OCI-LY3 (cell line): ENCODE measurements at regions not wholly inside any gene's neighbourhood (a gene's known extent, or its start where the extent isn't known, plus 50 kb on each side); places are given as distances from the start of the nearest gene placed in this dataset.

ENCODE experiments used
- H2AFZ ChIP-seq: fragments of 200-600, 300-600 bp; shearing (Covaris generic); 2 replicates; pipeline ENCODE4 v1.6.0; 2014; ENCODE audit warnings: antibody characterized with exemption, low read depth, low read length
- H3K27ac ChIP-seq: fragments of 200-600, 300-600 bp; sonication (generic); 2 replicates; pipeline ENCODE4 v1.5.1; 2014; ENCODE audit warnings: mild to moderate bottlenecking, low read length, moderate library complexity, mixed read lengths
- H3K27me3 ChIP-seq: fragments of 200-600, 300-600 bp; sonication (generic); 2 replicates; pipeline ENCODE4 v1.6.1; 2014; ENCODE audit warnings: low read depth, low read length, mixed read lengths
- H3K36me3 ChIP-seq: fragments of 200-600, 300-600 bp; sonication (generic); replicated peaks from 2 replicates; pipeline ENCODE3; 2014; ENCODE audit warnings: low read depth, low read length, mixed read lengths
- H3K4me1 ChIP-seq: fragments of 300-600, 200-600 bp; sonication (generic); 2 replicates; pipeline ENCODE4 v1.6.1; 2014; ENCODE audit warnings: low read length, mixed read lengths
- H3K4me2 ChIP-seq: fragments of 200-600, 300-600 bp; sonication (generic); 2 replicates; pipeline ENCODE4 v1.6.1; 2014; ENCODE audit warnings: low read length, mixed read lengths
- H3K4me3 ChIP-seq: fragments of 300-600, 200-600 bp; sonication (generic); 2 replicates; pipeline ENCODE4 v1.5.1; 2014; ENCODE audit warnings: antibody characterized with exemption, mild to moderate bottlenecking, low read length, moderate library complexity
- H3K79me2 ChIP-seq: fragments of 300-600, 200-600 bp; shearing (Covaris generic); 2 replicates; pipeline ENCODE4 v1.6.1; 2014; ENCODE audit warnings: mild to moderate bottlenecking, low read length, mixed read lengths
- H3K9ac ChIP-seq: fragments of 300-600, 200-600 bp; shearing (Covaris generic); 2 replicates; pipeline ENCODE4 v1.6.0; 2014; ENCODE audit warnings: mild to moderate bottlenecking, low read length, moderate library complexity
- H3K9me3 ChIP-seq: fragments of 200-600, 300-600 bp; shearing (Covaris generic); 2 replicates; pipeline ENCODE4 v1.6.1; 2014; ENCODE audit warnings: low read length, mixed read lengths; ENCODE audit not compliant: insufficient read depth
- H4K20me1 ChIP-seq: fragments of 200-600, 300-600 bp; sonication (generic); 2 replicates; pipeline ENCODE4 v1.6.1; 2016; ENCODE audit warnings: low read length, mixed read lengths; ENCODE audit not compliant: insufficient read depth
- EZH2phosphoT487 ChIP-seq: fragments of 200-600 bp; shearing (Covaris generic); IDR thresholded peaks from 2 replicates; pipeline ENCODE4 v1.6.1; 2018; ENCODE audit warnings: antibody characterized with exemption, mixed run types, low read depth
- TF ChIP-seq, protein P1 (sequence below): fragments of 200-600, 300-600 bp; sonication (generic); IDR thresholded peaks from 2 replicates; pipeline ENCODE4 v1.5.1; 2014; ENCODE audit warnings: antibody characterized with exemption, low read length, low read depth

- no peaks in the 10 kb centered on the region for H3K79me2 ChIP-seq
- no peak overlapping the region for H3K27ac ChIP-seq
- no peaks in the 10 kb centered on the region for H3K9me3 ChIP-seq
- no peak overlapping the region for H2AFZ ChIP-seq
- TF ChIP-seq, protein P1, sequence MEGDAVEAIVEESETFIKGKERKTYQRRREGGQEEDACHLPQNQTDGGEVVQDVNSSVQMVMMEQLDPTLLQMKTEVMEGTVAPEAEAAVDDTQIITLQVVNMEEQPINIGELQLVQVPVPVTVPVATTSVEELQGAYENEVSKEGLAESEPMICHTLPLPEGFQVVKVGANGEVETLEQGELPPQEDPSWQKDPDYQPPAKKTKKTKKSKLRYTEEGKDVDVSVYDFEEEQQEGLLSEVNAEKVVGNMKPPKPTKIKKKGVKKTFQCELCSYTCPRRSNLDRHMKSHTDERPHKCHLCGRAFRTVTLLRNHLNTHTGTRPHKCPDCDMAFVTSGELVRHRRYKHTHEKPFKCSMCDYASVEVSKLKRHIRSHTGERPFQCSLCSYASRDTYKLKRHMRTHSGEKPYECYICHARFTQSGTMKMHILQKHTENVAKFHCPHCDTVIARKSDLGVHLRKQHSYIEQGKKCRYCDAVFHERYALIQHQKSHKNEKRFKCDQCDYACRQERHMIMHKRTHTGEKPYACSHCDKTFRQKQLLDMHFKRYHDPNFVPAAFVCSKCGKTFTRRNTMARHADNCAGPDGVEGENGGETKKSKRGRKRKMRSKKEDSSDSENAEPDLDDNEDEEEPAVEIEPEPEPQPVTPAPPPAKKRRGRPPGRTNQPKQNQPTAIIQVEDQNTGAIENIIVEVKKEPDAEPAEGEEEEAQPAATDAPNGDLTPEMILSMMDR, result no peak
- TF ChIP-seq EZH2phosphoT487, result no peak
- H3K4me2 ChIP-seq, result no peak overlapping the region
- H3K4me3 ChIP-seq, result no peak overlapping the region
- H3K36me3 ChIP-seq, result no peaks in the 10 kb centered on the region
- no peaks in the 10 kb centered on the region for H3K4me1 ChIP-seq
- no peaks in the 10 kb centered on the region for H3K27me3 ChIP-seq
- H4K20me1 ChIP-seq, result no peaks in the 10 kb centered on the region
- no peak overlapping the region for H3K9ac ChIP-seq
Observed at GRCh38 chr2:181818058-181818680, 73.4 kb upstream of the ITPRID2 start.

- no peak overlapping the region; the same call in 1 of the 2 replicates for H2AFZ ChIP-seq
- H3K4me2 ChIP-seq, result no peak overlapping the region
- no peak overlapping the region for H3K4me3 ChIP-seq
- no peaks in the 10 kb centered on the region for H4K20me1 ChIP-seq
- H3K27me3 ChIP-seq, result no peaks in the 10 kb centered on the region
- no peak overlapping the region for H3K9ac ChIP-seq
- no peak overlapping the region for H3K27ac ChIP-seq
- H3K79me2 ChIP-seq, result no peaks in the 10 kb centered on the region
- no peaks in the 10 kb centered on the region for H3K4me1 ChIP-seq
- no peaks in the 10 kb centered on the region for H3K9me3 ChIP-seq
- H3K36me3 ChIP-seq, result no peaks in the 10 kb centered on the region
- TF ChIP-seq, protein P1, result no peak
- TF ChIP-seq EZH2phosphoT487, result no peak
Observed at GRCh38 chr2:181818840-181819239, 72.7 kb upstream of the ITPRID2 start.

DNA sequence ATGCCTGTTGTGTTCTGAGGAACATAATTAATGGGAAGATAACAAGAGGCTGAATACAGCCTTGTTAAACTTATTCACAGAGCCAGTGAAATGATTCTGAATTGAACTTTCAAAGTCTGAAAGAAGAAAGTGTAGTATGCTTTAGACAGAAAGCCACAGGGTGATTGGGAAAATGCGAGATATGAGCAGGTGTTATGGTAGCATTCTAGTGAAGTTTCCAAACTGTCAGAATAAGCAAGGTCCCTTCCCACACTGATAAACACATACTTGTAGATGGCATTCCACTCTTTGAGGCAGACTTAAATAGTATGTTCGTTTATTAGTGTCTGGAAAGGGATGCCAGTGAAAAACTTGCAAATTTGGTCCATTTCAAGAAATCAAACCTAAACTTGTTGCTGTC lies 70.5 kb upstream of the ITPRID2 start:
- H2AFZ ChIP-seq, result no peak overlapping the region
- H3K9me3 ChIP-seq, result no peaks in the 10 kb centered on the region
- no peak overlapping the region for H3K9ac ChIP-seq
- no peaks in the 10 kb centered on the region for H3K27me3 ChIP-seq
- H3K4me1 ChIP-seq, result no peaks in the 10 kb centered on the region
- no peaks in the 10 kb centered on the region for H3K36me3 ChIP-seq
- TF ChIP-seq, protein P1, result no peak
- TF ChIP-seq EZH2phosphoT487, result no peak
- H4K20me1 ChIP-seq, result no peaks in the 10 kb centered on the region
- H3K4me3 ChIP-seq, result no peak overlapping the region
- no peak overlapping the region for H3K27ac ChIP-seq
- H3K79me2 ChIP-seq, result no peaks in the 10 kb centered on the region
- H3K4me2 ChIP-seq, result no peak overlapping the region

DNA sequence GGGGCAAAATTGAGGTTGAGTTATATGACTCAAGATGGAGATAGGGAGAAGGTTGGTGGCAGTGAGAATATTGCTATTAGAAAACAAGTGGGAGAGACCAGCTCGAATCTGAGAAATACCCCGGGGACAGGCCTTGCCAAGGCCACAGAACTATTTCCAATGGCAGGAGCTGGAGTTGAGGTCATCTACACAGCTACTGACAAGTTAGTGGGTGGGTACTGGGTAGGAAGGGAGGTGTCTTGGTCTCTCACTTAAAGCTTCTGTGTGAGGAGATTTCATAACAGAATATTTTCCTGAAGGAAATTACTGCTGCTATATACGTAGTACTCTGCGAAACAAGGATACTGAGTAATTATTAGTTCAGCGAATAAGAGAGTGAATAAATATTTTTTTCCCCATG lies 69.4 kb upstream of the ITPRID2 start:
- Histone ChIP-seq H4K20me1 (no peaks in the 10 kb centered on the region), H3K4me2 (no peak overlapping the region), H3K79me2 (no peaks in the 10 kb centered on the region), H3K9me3 (no peaks in the 10 kb centered on the region), H3K4me1 (no peaks in the 10 kb centered on the region), H2AFZ (no peak overlapping the region), H3K27me3 (no peaks in the 10 kb centered on the region), H3K27ac (no peak overlapping the region), H3K4me3 (no peak overlapping the region), H3K9ac (no peak overlapping the region), H3K36me3 (no peaks in the 10 kb centered on the region)
- TF ChIP-seq EZH2phosphoT487, result no peak
- TF ChIP-seq, protein P1, result no peak
